K562 (cell line): ENCODE measurements at regions not wholly inside any gene's neighbourhood (a gene's known extent, or its start where the extent isn't known, plus 50 kb on each side); places are given as distances from the start of the nearest gene placed in this dataset.

ENCODE experiments used
- ATAC-seq: fragments of 200-7000 bp; cut with Tn5 transposase; 3 replicates; pipeline ENCODE4 v1.9.1; 2020; ENCODE audit warnings: moderate library complexity
- BruUV-seq: library from RNA; stranded (reverse); fragments of 400-500 nt; replicated peaks from 2 replicates; lab custom pipeline; 2021; lab: Mats Ljungman, UMichigan
- CTCF ChIA-PET: fragments of 300-600 bp; formaldehyde crosslinking; extraction: SDS; loops from one replicate; lab custom pipeline; 2021; ENCODE audit warnings: low intra/inter-chr PET ratio; lab: Yijun Ruan, JAX
- POLR2A ChIA-PET: fragments of 300-600, 350-650 bp; sonication (Branson Sonifier 250); formaldehyde crosslinking; extraction: SDS; loops from one replicate; lab custom pipeline; 2021; ENCODE audit warnings: antibody characterized with exemption, inconsistent platforms; lab: Yijun Ruan, JAX
- DNase-seq, 4 experiments: peaks; one replicate each; pipeline versions ENCODE4 v3.0.0 to v3.0.0-alpha.2; 2011 to 2018; ENCODE audit warnings: low spot score in 3 of 4, mixed read lengths in 3 of 4; ENCODE audit errors: extremely low read depth in 1 of 4
- FAIRE-seq: peaks from 2 replicates; lab custom pipeline; 2011; peaks lifted over from hg19 to GRCh38; lab: Jason Lieb, UNC
- H2AFZ ChIP-seq: 2 replicates; pipeline ENCODE4 v1.6.0; 2011; ENCODE audit warnings: low read depth, low read length, control low read depth, inconsistent platforms
- H3K27ac ChIP-seq: fragments of 200-600 bp; 3 replicates; pipeline ENCODE4 v1.8.0; 2011; ENCODE audit warnings: low read depth, mild to moderate bottlenecking, control low read depth, inconsistent platforms, low read length, moderate library complexity, mixed read lengths; ENCODE audit errors: extremely low read depth
- H3K27me3 ChIP-seq, 2 experiments: fragments of 300-600 bp in 1 of 2; 2 replicates in 1 of 2; 3 replicates in 1 of 2; pipeline versions ENCODE4 v1.6.0 to v1.8.0; 2011; ENCODE audit warnings: inconsistent platforms in 2 of 2, low read length in 2 of 2, mild to moderate bottlenecking in 1 of 2, mixed read lengths in 1 of 2, moderate library complexity in 1 of 2; ENCODE audit not compliant: control insufficient read depth in 2 of 2, insufficient read depth in 2 of 2
- H3K36me3 ChIP-seq: fragments of 300-600 bp; 3 replicates; pipeline ENCODE4 v1.8.0; 2011; ENCODE audit warnings: mild to moderate bottlenecking, low read length, inconsistent platforms; ENCODE audit not compliant: control insufficient read depth, insufficient read depth
- H3K4me1 ChIP-seq, 2 experiments: fragments of 200-600 bp in 1 of 2; replicated peaks in 1 of 2; 2 replicates in 1 of 2; 3 replicates in 1 of 2; pipeline versions ENCODE4 v1.5.1 to v1.8.0; 2011; ENCODE audit warnings: inconsistent platforms in 2 of 2, low read length in 2 of 2, mild to moderate bottlenecking in 1 of 2, mixed read lengths in 1 of 2, moderate library complexity in 1 of 2; ENCODE audit not compliant: control insufficient read depth in 2 of 2, insufficient read depth in 2 of 2
- H3K4me2 ChIP-seq: 2 replicates; pipeline ENCODE4 v1.6.1; 2011; ENCODE audit warnings: low read length, control low read depth, inconsistent platforms, mixed read lengths; ENCODE audit not compliant: insufficient read depth
- H3K4me3 ChIP-seq: fragments of 200-600 bp; sonication (generic), shearing (Covaris generic); 2 replicates; pipeline ENCODE4 v1.5.1; 2016; ENCODE audit warnings: control low read depth, inconsistent platforms
- H3K79me2 ChIP-seq: fragments of 200-600 bp; 3 replicates; pipeline ENCODE4 v1.8.0; 2011; ENCODE audit warnings: low read length, inconsistent platforms; ENCODE audit not compliant: control insufficient read depth, insufficient read depth
- H3K9ac ChIP-seq, 2 experiments: 2 replicates each; pipeline versions ENCODE4 v1.6.0 to v1.6.1; 2011; ENCODE audit warnings: low read depth in 2 of 2, low read length in 2 of 2, control low read depth in 1 of 2, inconsistent platforms in 1 of 2, mild to moderate bottlenecking in 1 of 2, mixed read lengths in 1 of 2; ENCODE audit not compliant: insufficient read depth in 1 of 2
- H3K9me1 ChIP-seq: one replicate; pipeline ENCODE4 v1.6.0; 2011; ENCODE audit warnings: inconsistent platforms, mild to moderate bottlenecking, low read length, moderate library complexity; ENCODE audit not compliant: control insufficient read depth, insufficient read depth
- H3K9me3 ChIP-seq: replicated peaks from 2 replicates; pipeline ENCODE4 v1.5.1; 2011; ENCODE audit warnings: low read depth, low read length, inconsistent platforms; ENCODE audit not compliant: control insufficient read depth, insufficient read depth
- H4K20me1 ChIP-seq: replicated peaks from 2 replicates; pipeline ENCODE4 v1.6.1; 2011; ENCODE audit warnings: low read length, inconsistent platforms, mixed read lengths; ENCODE audit not compliant: control insufficient read depth, insufficient read depth
- BRD9 ChIP-seq: fragments of 450-650 bp; IDR thresholded peaks from 2 replicates; pipeline ENCODE4 v1.6.1; 2018; ENCODE audit warnings: low read depth; ENCODE audit not compliant: partially characterized antibody
- ETV1 ChIP-seq: fragments of 450-650 bp; conservative IDR thresholded peaks from 2 replicates; pipeline ENCODE4 v1.6.1; 2016; ENCODE audit warnings: missing genetic modification characterization, control low read depth, low read depth, missing compliant biosample characterization
- EZH2 ChIP-seq: IDR thresholded peaks from 2 replicates; pipeline ENCODE4 v1.6.1; 2012; ENCODE audit warnings: low read depth, mild to moderate bottlenecking, inconsistent platforms, low read length, borderline replicate concordance
- PYGO2 ChIP-seq: fragments of 450-650 bp; IDR thresholded peaks from 2 replicates; pipeline ENCODE4 v1.6.1; 2016; ENCODE audit warnings: mild to moderate bottlenecking, missing genetic modification characterization, moderate library complexity, missing compliant biosample characterization
- RBBP5 ChIP-seq: fragments of 200-600 bp; sonication (generic); IDR thresholded peaks from 2 replicates; pipeline ENCODE4 v1.6.1; 2012; ENCODE audit warnings: borderline replicate concordance, mild to moderate bottlenecking, low read length, control low read depth, inconsistent platforms; ENCODE audit not compliant: insufficient read depth, poor library complexity, severe bottlenecking
- ZFPM2 ChIP-seq: fragments of 250-450 bp; sonication (Bioruptor Pico); IDR thresholded peaks from 2 replicates; pipeline ENCODE4 v1.5.1; 2022; ENCODE audit warnings: mild to moderate bottlenecking
- ZNF589 ChIP-seq: fragments of 200-800 bp; sonication (Bioruptor generic); IDR thresholded peaks from 2 replicates; pipeline ENCODE4 v1.6.1; 2016; ENCODE audit warnings: low read depth, missing genetic modification characterization, missing compliant biosample characterization
- WGBS: fragments of 100-300 bp; shearing (Covaris generic); methylation state at CpG from one replicate; pipeline ENCODE4 v1.1.6; 2016; ENCODE audit warnings: low coverage, mixed read lengths; ENCODE audit not compliant: insufficient coverage; ENCODE audit errors: missing lambda C conversion rate; 5-methylcytosine and 5-hydroxymethylcytosine counted together
- in situ Hi-C: fragments of 300-500 bp; cut with MboI; formaldehyde crosslinking; loops from 4 replicates; pipeline ENCODE4 v1.15.0; 2018; ENCODE audit warnings: inconsistent platforms, mixed read lengths
- intact Hi-C: fragments of 100-400 bp; cut with micrococcal nuclease; formaldehyde crosslinking; loops from 2 replicates; pipeline ENCODE4 v1.14.2; 2022

GRCh38 chr11:42012271-42012670 is 552.8 kb upstream of the LRRC4C start:
- 0% methylated on average over 3 of the region's 3 CpGs for WGBS
- no peak for FAIRE-seq
- no peaks in the 10 kb centered on the region for H3K4me1 ChIP-seq
- ChIA-PET CTCF (no interaction called here), POLR2A (no interaction called here)
- H3K4me3 ChIP-seq, result no peak overlapping the region
- no TSS peak for BruUV-seq
- no peaks in the 10 kb centered on the region; the same call in 1 of the 2 replicates for H3K9me3 ChIP-seq
- in situ Hi-C loops, result no loop called here
- DNase-seq, result no peak
- TF ChIP-seq PYGO2 (tag) (no peak), RBBP5 (no peak), ZNF589 (CRISPR knock-in tag) (no peak), EZH2 (no peak), BRD9 (no peak), ZFPM2 (CRISPR knock-in tag) (no peak), ETV1 (tag) (no peak)
- TF ChIP-seq, all 486 proteins: peak for 0
- Histone ChIP-seq H3K36me3 (no peaks in the 10 kb centered on the region), H3K27ac (no peak overlapping the region), H3K9me1 (no peaks in the 10 kb centered on the region), H3K9ac (no peak overlapping the region), H4K20me1 (no peaks in the 10 kb centered on the region), H3K79me2 (no peaks in the 10 kb centered on the region), H3K27me3 (no peaks in the 10 kb centered on the region), H2AFZ (no peak overlapping the region), H3K4me2 (no peak overlapping the region)
- intact Hi-C loops, result no loop called here
- ATAC-seq, result no peak
